Stimulated activated CD8-positive, alpha-beta memory T cell treated with anti-CD3 and anti-CD28 coated beads, Interleukin-15, amount 100 ng/mL, for 4 hours (primary cell): ENCODE measurements at regions not wholly inside any gene's neighbourhood (a gene's known extent, or its start where the extent isn't known, plus 50 kb on each side); places are given as distances from the start of the nearest gene placed in this dataset.
"Not testable (repeated sequence)": the region's sequence is repeated elsewhere in the genome, so short reads cannot be mapped to it uniquely, and the experiment has no call there.

ENCODE experiments used
- DNase-seq, 2 donors: peaks; one replicate each; pipeline ENCODE4 v3.0.0-alpha.2; 2020; ENCODE audit warnings: low read depth in 2 of 2

- DNase-seq = no peak
Observed at GRCh38 chr13:21913010-21913409, 242.1 kb downstream of the FGF9 start.

GRCh38 chr13:21917086-21918015 is 246.5 kb downstream of the FGF9 start:
- no peak for DNase-seq

- DNase-seq = not testable (repeated sequence)
Observed at GRCh38 chr13:21920802-21921201, 249.9 kb downstream of the FGF9 start.

- no peak for DNase-seq
Observed at GRCh38 chr13:21924958-21925357, 254.1 kb downstream of the FGF9 start.

GRCh38 chr13:21925720-21926119 is 254.8 kb downstream of the FGF9 start:
- DNase-seq = no peak

- no peak for DNase-seq
Observed at GRCh38 chr13:21929400-21929799, 258.5 kb downstream of the FGF9 start.

- no peak for DNase-seq
Observed at GRCh38 chr13:21930536-21930935, 259.7 kb downstream of the FGF9 start.

- no peak for DNase-seq
Observed at GRCh38 chr13:21932578-21932977, 261.7 kb downstream of the FGF9 start.

- DNase-seq = no peak
Observed at GRCh38 chr13:21932996-21933395, 262.1 kb downstream of the FGF9 start.

- no peak for DNase-seq
Observed at GRCh38 chr13:21934284-21934683, 263.4 kb downstream of the FGF9 start.

GRCh38 chr13:21936674-21937073 is 265.8 kb downstream of the FGF9 start:
- no peak for DNase-seq

GRCh38 chr13:21938168-21938567 is 267.3 kb downstream of the FGF9 start:
- no peak for DNase-seq

GRCh38 chr13:21938636-21939035 is 267.8 kb downstream of the FGF9 start:
- no peak for DNase-seq

- DNase-seq = no peak
Observed at GRCh38 chr13:21942061-21942460, 271.2 kb downstream of the FGF9 start.

GRCh38 chr13:21944610-21945009 is 273.7 kb downstream of the FGF9 start:
- no peak for DNase-seq

- DNase-seq = no peak
Observed at GRCh38 chr13:21945195-21945594, 274.3 kb downstream of the FGF9 start.

GRCh38 chr13:21946964-21947363 is 276.1 kb downstream of the FGF9 start:
- no peak for DNase-seq

GRCh38 chr13:21948769-21949474 is 278.0 kb downstream of the FGF9 start:
- DNase-seq = no peak

- no peak for DNase-seq
Observed at GRCh38 chr13:21949818-21950429, 279.1 kb downstream of the FGF9 start.

- DNase-seq = no peak
Observed at GRCh38 chr13:21956666-21957065, 285.8 kb downstream of the FGF9 start.

- no peak for DNase-seq
Observed at GRCh38 chr13:21957833-21958232, 287.0 kb downstream of the FGF9 start.

GRCh38 chr13:21960108-21960507 is 289.2 kb downstream of the FGF9 start:
- DNase-seq = no peak

- DNase-seq = no peak
Observed at GRCh38 chr13:21964686-21965085, 293.8 kb downstream of the FGF9 start.
